ENCODE measurements at regions not wholly inside any gene's neighbourhood (a gene's known extent, or its start where the extent isn't known, plus 50 kb on each side); places are given as distances from the start of the nearest gene placed in this dataset.

- intact Hi-C loops (cut with micrococcal nuclease) = no loop called here
- H3K9me3 Mint-ChIP-seq (ENCODE audit: unreplicated experiment) = no peaks in the 10 kb centered on the region
- DNase-seq (ENCODE audit: unreplicated experiment) = no peak
- no peak overlapping the region for H3K27ac Mint-ChIP-seq (ENCODE audit: low read depth, unreplicated experiment)
- H3K36me3 Mint-ChIP-seq (ENCODE audit: insufficient read depth, unreplicated experiment) = no peaks in the 10 kb centered on the region
- peaks cover 21% of the 10 kb centered on the region for H3K27me3 Mint-ChIP-seq (ENCODE audit: insufficient read depth, unreplicated experiment)
- BruUV-seq (replicated peaks) = no TSS peak
- TF ChIP-seq CTCF (IDR thresholded peaks at IDR 0.05; ENCODE audit: unreplicated experiment) = no peak
- POLR2A ChIA-PET = interaction anchor here (0.6 kb wide), 1 partner anchor 230 kb away, joined by 3 read pairs; no protein-coding TSS in a partner anchor
- CTCF ChIA-PET = interaction anchor here (0.7 to 1.5 kb wide), 2 partner anchors 11 to 725 kb away, joined by 4 read pairs; no protein-coding TSS in a partner anchor
- no peak overlapping the region for H3K4me3 Mint-ChIP-seq (ENCODE audit: unreplicated experiment)
- H3K4me1 Mint-ChIP-seq (ENCODE audit: insufficient read depth, unreplicated experiment) = no peaks in the 10 kb centered on the region
Observed at GRCh38 chr5:41629897-41630296, 119.5 kb upstream of the PLCXD3 start.

- intact Hi-C loops (cut with micrococcal nuclease) = no loop called here
- CTCF ChIA-PET = no interaction called here
- TF ChIP-seq CTCF (IDR thresholded peaks at IDR 0.05; ENCODE audit: unreplicated experiment) = no peak
Observed at GRCh38 chr5:41625571-41625970, 115.2 kb upstream of the PLCXD3 start.

GRCh38 chr5:41621420-41621819, 111.0 kb upstream of the PLCXD3 start:
- ChIA-PET CTCF (interaction anchor here (0.6 to 1.7 kb wide), 3 partner anchors 48 to 717 kb away, joined by 3 to 5 read pairs (median 3); no protein-coding TSS in a partner anchor), POLR2A (no interaction called here)
- no peaks in the 10 kb centered on the region for H3K9me3 Mint-ChIP-seq (ENCODE audit: unreplicated experiment)
- H3K27me3 Mint-ChIP-seq (ENCODE audit: insufficient read depth, unreplicated experiment) = no peaks in the 10 kb centered on the region
- no peak for TF ChIP-seq CTCF (IDR thresholded peaks at IDR 0.05; ENCODE audit: unreplicated experiment)
- no peak overlapping the region for H3K4me3 Mint-ChIP-seq (ENCODE audit: unreplicated experiment)
- no TSS peak for BruUV-seq (replicated peaks)
- H3K4me1 Mint-ChIP-seq (ENCODE audit: insufficient read depth, unreplicated experiment) = no peaks in the 10 kb centered on the region
- DNase-seq (ENCODE audit: unreplicated experiment) = no peak
- intact Hi-C loops (cut with micrococcal nuclease) = no loop called here
- H3K36me3 Mint-ChIP-seq (ENCODE audit: insufficient read depth, unreplicated experiment) = no peaks in the 10 kb centered on the region
- no peak overlapping the region for H3K27ac Mint-ChIP-seq (ENCODE audit: low read depth, unreplicated experiment)

More at GRCh38 chr5:41625571-41625970, 115.2 kb upstream of the PLCXD3 start:
- no peaks in the 10 kb centered on the region for H3K9me3 Mint-ChIP-seq (ENCODE audit: unreplicated experiment)
- H3K36me3 Mint-ChIP-seq (ENCODE audit: insufficient read depth, unreplicated experiment) = no peaks in the 10 kb centered on the region
- no peak for DNase-seq (ENCODE audit: unreplicated experiment)
- no TSS peak for BruUV-seq (replicated peaks)
- POLR2A ChIA-PET = no interaction called here
- H3K27me3 Mint-ChIP-seq (ENCODE audit: insufficient read depth, unreplicated experiment) = no peaks in the 10 kb centered on the region
- no peaks in the 10 kb centered on the region for H3K4me1 Mint-ChIP-seq (ENCODE audit: insufficient read depth, unreplicated experiment)
- H3K4me3 Mint-ChIP-seq (ENCODE audit: unreplicated experiment) = no peak overlapping the region
- H3K27ac Mint-ChIP-seq (ENCODE audit: low read depth, unreplicated experiment) = no peak overlapping the region

- Mint-ChIP-seq H3K9me3 (ENCODE audit: unreplicated experiment) (no peaks in the 10 kb centered on the region), H3K4me1 (ENCODE audit: insufficient read depth, unreplicated experiment) (no peaks in the 10 kb centered on the region), H3K4me3 (ENCODE audit: unreplicated experiment) (no peak overlapping the region), H3K36me3 (ENCODE audit: insufficient read depth, unreplicated experiment) (no peaks in the 10 kb centered on the region), H3K27ac (ENCODE audit: low read depth, unreplicated experiment) (no peak overlapping the region), H3K27me3 (ENCODE audit: insufficient read depth, unreplicated experiment) (no peaks in the 10 kb centered on the region)
- no peak for DNase-seq (ENCODE audit: unreplicated experiment)
- ChIA-PET POLR2A (interaction anchor here (1.0 kb wide), 2 partner anchors 10 to 23 kb away, joined by 3 read pairs; no protein-coding TSS in a partner anchor), CTCF (no interaction called here)
- BruUV-seq (replicated peaks) = no TSS peak
- no peak for TF ChIP-seq CTCF (IDR thresholded peaks at IDR 0.05; ENCODE audit: unreplicated experiment)
- intact Hi-C loops (cut with micrococcal nuclease) = no loop called here
Observed at GRCh38 chr5:41617843-41618515, 107.6 kb upstream of the PLCXD3 start.

Data from MCF 10A (cell line).